SK-N-SH (cell line): ENCODE measurements at regions not wholly inside any gene's neighbourhood (a gene's known extent, or its start where the extent isn't known, plus 50 kb on each side); places are given as distances from the start of the nearest gene placed in this dataset.

ENCODE experiments used
- CTCF ChIA-PET: fragments of 300-600, 350-600 bp; formaldehyde crosslinking; extraction: SDS; loops from one replicate; lab custom pipeline; 2021; lab: Yijun Ruan, JAX
- POLR2A ChIA-PET: fragments of 350-600 bp; sonication (Branson Sonifier 250); formaldehyde crosslinking; extraction: SDS; loops from one replicate; lab custom pipeline; 2020; ENCODE audit warnings: antibody characterized with exemption, inconsistent platforms; lab: Yijun Ruan, JAX
- DNase-seq: peaks from one replicate; pipeline ENCODE4 v3.0.0; 2012
- H2AFZ ChIP-seq: fragments of 200-600 bp; sonication (generic); 2 replicates; pipeline ENCODE4 v1.8.1; 2016; ENCODE audit warnings: antibody characterized with exemption, mild to moderate bottlenecking, low read depth
- H3F3A ChIP-seq: fragments of 200-600 bp; sonication (generic); replicated peaks from 2 replicates; pipeline ENCODE3; 2016; ENCODE audit warnings: antibody characterized with exemption, mild to moderate bottlenecking; ENCODE audit not compliant: insufficient read depth
- H3K27ac ChIP-seq, 2 experiments: fragments of 200-500 bp in 1 of 2; fragments of 200-600 bp in 1 of 2; sonication (Bioruptor generic) in 1 of 2; sonication (generic), shearing (Covaris generic) in 1 of 2; 2 replicates each; pipeline versions ENCODE4 v1.5.1 to v1.6.1; 2014 to 2016; ENCODE audit warnings: low read depth in 2 of 2, inconsistent platforms in 1 of 2, low read length in 1 of 2, mild to moderate bottlenecking in 1 of 2, mixed read lengths in 1 of 2
- H3K27me3 ChIP-seq: fragments of 200-600 bp; sonication (generic), shearing (Covaris generic); 2 replicates; pipeline ENCODE4 v1.6.1; 2016; ENCODE audit warnings: mixed run types; ENCODE audit not compliant: insufficient read depth
- H3K36me3 ChIP-seq, 2 experiments: fragments of 200-500 bp in 1 of 2; fragments of 200-600 bp in 1 of 2; sonication (Bioruptor generic) in 1 of 2; sonication (generic) in 1 of 2; replicated peaks in 1 of 2; 2 replicates each; pipeline versions ENCODE3 to v1.5.1; 2014 to 2016; ENCODE audit warnings: low read length in 1 of 2, mild to moderate bottlenecking in 1 of 2; ENCODE audit not compliant: insufficient read depth in 2 of 2, control insufficient read depth in 1 of 2
- H3K4me1 ChIP-seq, 2 experiments: fragments of 200-500 bp in 1 of 2; fragments of 200-600 bp in 1 of 2; sonication (Bioruptor generic) in 1 of 2; sonication (generic), shearing (Covaris generic) in 1 of 2; 2 replicates each; pipeline versions ENCODE4 v1.5.1 to v1.6.1; 2014 to 2016; ENCODE audit warnings: low read depth in 1 of 2, low read length in 1 of 2, mixed run types in 1 of 2; ENCODE audit not compliant: insufficient read depth in 2 of 2, control insufficient read depth in 1 of 2
- H3K4me2 ChIP-seq: fragments of 200-600 bp; sonication (generic), shearing (Covaris generic); 2 replicates; pipeline ENCODE4 v1.6.1; 2017; ENCODE audit warnings: mixed run types
- H3K4me3 ChIP-seq, 2 experiments: fragments of 200-500 bp in 1 of 2; fragments of 200-600 bp in 1 of 2; sonication (Bioruptor generic) in 1 of 2; sonication (generic), shearing (Covaris generic) in 1 of 2; 2 replicates each; pipeline versions ENCODE4 v1.5.1 to v1.8.1; 2014 to 2016; ENCODE audit warnings: low read depth in 2 of 2, inconsistent platforms in 1 of 2, low read length in 1 of 2, mild to moderate bottlenecking in 1 of 2, mixed read lengths in 1 of 2, moderate library complexity in 1 of 2
- H3K79me2 ChIP-seq: fragments of 200-600 bp; sonication (generic); 2 replicates; pipeline ENCODE4 v1.8.1; 2017; ENCODE audit warnings: mild to moderate bottlenecking; ENCODE audit not compliant: insufficient read depth
- H3K9ac ChIP-seq: fragments of 200-600 bp; sonication (generic); 2 replicates; pipeline ENCODE4 v1.6.1; 2017; ENCODE audit warnings: mixed run types
- H3K9me2 ChIP-seq: fragments of 200-600 bp; sonication (generic); 2 replicates; pipeline ENCODE4 v1.6.1; 2017; ENCODE audit warnings: mixed run types
- H3K9me3 ChIP-seq: fragments of 200-600 bp; sonication (generic); 2 replicates; pipeline ENCODE4 v1.6.1; 2017; ENCODE audit warnings: mixed run types, mild to moderate bottlenecking, moderate library complexity
- H4K20me1 ChIP-seq: fragments of 200-600 bp; sonication (generic); 2 replicates; pipeline ENCODE4 v1.6.1; 2017; ENCODE audit warnings: mild to moderate bottlenecking, mixed run types; ENCODE audit not compliant: insufficient read depth
- ELF1 ChIP-seq: IDR thresholded peaks from 2 replicates; pipeline ENCODE4 v1.4.0; 2012
- EP300 ChIP-seq, 2 experiments: IDR thresholded peaks; 2 replicates each; pipeline versions ENCODE4 v1.4.0 to v1.6.1; 2012; ENCODE audit warnings: borderline replicate concordance in 1 of 2, low read depth in 1 of 2, low read length in 1 of 2
- EZH2phosphoT487 ChIP-seq: fragments of 200-600 bp; sonication (generic); IDR thresholded peaks from 2 replicates; pipeline ENCODE4 v1.6.1; 2017; ENCODE audit warnings: low read depth, mixed run types, mild to moderate bottlenecking, antibody characterized with exemption, moderate library complexity, borderline replicate concordance
- FOXJ3 ChIP-seq: sonication (generic); formaldehyde crosslinking; IDR thresholded peaks from 2 replicates; pipeline ENCODE4 v1.5.1; 2020; ENCODE audit warnings: mild to moderate bottlenecking, missing genetic modification reagents
- FOXM1 ChIP-seq: IDR thresholded peaks from 2 replicates; pipeline ENCODE4 v1.4.0; 2012; ENCODE audit warnings: low read depth, mild to moderate bottlenecking
- GABPA ChIP-seq: IDR thresholded peaks from 2 replicates; pipeline ENCODE4 v1.4.0; 2012; ENCODE audit warnings: low read depth, mild to moderate bottlenecking
- GATA2 ChIP-seq: sonication (generic); formaldehyde crosslinking; IDR thresholded peaks from 2 replicates; pipeline ENCODE4 v1.5.0; 2020; ENCODE audit warnings: mild to moderate bottlenecking, missing genetic modification reagents
- JUND ChIP-seq: IDR thresholded peaks from 2 replicates; pipeline ENCODE4 v1.4.0; 2012
- MEF2A ChIP-seq: IDR thresholded peaks from 2 replicates; pipeline ENCODE4 v1.4.0; 2012; ENCODE audit warnings: low read depth, borderline replicate concordance
- PBX3 ChIP-seq: IDR thresholded peaks from 2 replicates; pipeline ENCODE4; 2012
- REST ChIP-seq: IDR thresholded peaks from 2 replicates; pipeline ENCODE4 v1.6.1; 2012; ENCODE audit warnings: mild to moderate bottlenecking, low read depth, low read length, moderate library complexity
- RFX5 ChIP-seq: IDR thresholded peaks from 2 replicates; pipeline ENCODE4 v1.6.1; 2012; ENCODE audit warnings: mild to moderate bottlenecking, improper control_type of control experiment, low read length
- RXRA ChIP-seq: IDR thresholded peaks from 2 replicates; pipeline ENCODE4 v1.4.0; 2012; ENCODE audit warnings: low read depth, mild to moderate bottlenecking, borderline replicate concordance
- TAF1 ChIP-seq: IDR thresholded peaks from 2 replicates; pipeline ENCODE4 v1.6.1; 2012; ENCODE audit warnings: low read depth, mild to moderate bottlenecking, low read length, moderate library complexity, borderline replicate concordance
- TCF12 ChIP-seq: IDR thresholded peaks from 2 replicates; pipeline ENCODE4 v1.4.0; 2012
- TEAD4 ChIP-seq: IDR thresholded peaks from 2 replicates; pipeline ENCODE4 v1.4.0; 2012; ENCODE audit warnings: mild to moderate bottlenecking, borderline replicate concordance; ENCODE audit not compliant: insufficient read depth
- ZBTB33 ChIP-seq: IDR thresholded peaks from 2 replicates; pipeline ENCODE4 v1.4.0; 2012; ENCODE audit warnings: low read depth, borderline replicate concordance
- WGBS: methylation state at CpG from one replicate; pipeline ENCODE4 v1.1.6; 2017; ENCODE audit warnings: low lambda C conversion rate; 5-methylcytosine and 5-hydroxymethylcytosine counted together
- TF ChIP-seq, protein P1 (sequence below): IDR thresholded peaks from 2 replicates; pipeline ENCODE4 v1.4.0; 2012; ENCODE audit warnings: low read depth
- TF ChIP-seq, protein P2 (sequence below): fragments of 200-600 bp; sonication (generic); IDR thresholded peaks from 2 replicates; pipeline ENCODE4 v1.6.1; 2017; ENCODE audit warnings: antibody characterized with exemption, mild to moderate bottlenecking, moderate library complexity
- TF ChIP-seq, protein P3 (sequence below): IDR thresholded peaks from 2 replicates; pipeline ENCODE4 v1.4.0; 2012; ENCODE audit warnings: low read depth, borderline replicate concordance

GRCh38 chr4:163611784-163612445 lies 117.4 kb downstream of the TMA16 start:
- Histone ChIP-seq H3K27me3 (no peaks in the 10 kb centered on the region), H3K9ac (no peak overlapping the region), H3K4me2 (no peak overlapping the region), H3F3A (no peaks in the 10 kb centered on the region), H3K79me2 (no peaks in the 10 kb centered on the region), H3K4me3 (no peak overlapping the region), H2AFZ (no peak overlapping the region), H3K27ac (no peak overlapping the region), H3K4me1 (no peaks in the 10 kb centered on the region), H4K20me1 (no peaks in the 10 kb centered on the region), H3K9me3 (no peaks in the 10 kb centered on the region), H3K36me3 (no peaks in the 10 kb centered on the region), H3K9me2 (no peaks in the 10 kb centered on the region)
- 0% methylated on average over 2 of the region's 2 CpGs for WGBS
- DNase-seq: no peak
- no peak for TF ChIP-seq ELF1
- no peak for TF ChIP-seq FOXM1
- no peak for TF ChIP-seq RFX5
- no peak for TF ChIP-seq GABPA
- no peak for TF ChIP-seq JUND
- CTCF ChIA-PET: no interaction called here
- POLR2A ChIA-PET: no interaction called here

DNA sequence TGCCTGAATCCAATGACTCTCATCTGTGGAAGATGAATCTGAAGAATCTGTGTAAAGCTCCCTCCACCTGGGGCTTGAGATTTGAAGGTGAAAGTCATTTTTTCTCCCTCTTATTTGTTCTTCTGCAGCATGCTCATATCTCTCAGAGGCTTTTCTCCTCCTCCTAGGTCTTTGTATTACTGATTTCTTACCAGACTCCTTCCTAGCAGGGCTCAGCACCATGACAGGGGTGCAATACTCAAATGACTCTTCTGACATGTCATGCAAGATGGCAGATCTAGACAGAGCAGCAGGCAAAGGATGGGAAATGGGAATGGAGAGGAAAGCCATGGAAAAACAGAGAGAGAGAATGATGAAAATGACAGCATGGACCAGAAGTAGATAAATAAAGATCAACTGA lies 118.3 kb downstream of the TMA16 start:
- Histone ChIP-seq H3K36me3 (no peaks in the 10 kb centered on the region), H2AFZ (no peak overlapping the region), H3K27ac (no peak overlapping the region), H3K79me2 (no peaks in the 10 kb centered on the region), H3K4me1 (no peaks in the 10 kb centered on the region), H4K20me1 (no peaks in the 10 kb centered on the region), H3F3A (no peaks in the 10 kb centered on the region), H3K27me3 (no peaks in the 10 kb centered on the region), H3K9me2 (no peaks in the 10 kb centered on the region), H3K9me3 (no peaks in the 10 kb centered on the region), H3K4me2 (no peak overlapping the region), H3K4me3 (no peak overlapping the region), H3K9ac (no peak overlapping the region)
- DNase-seq: no peak
- CTCF ChIA-PET: no interaction called here
- POLR2A ChIA-PET: no interaction called here
- TF ChIP-seq TCF12: no peak
- TF ChIP-seq, protein P1, sequence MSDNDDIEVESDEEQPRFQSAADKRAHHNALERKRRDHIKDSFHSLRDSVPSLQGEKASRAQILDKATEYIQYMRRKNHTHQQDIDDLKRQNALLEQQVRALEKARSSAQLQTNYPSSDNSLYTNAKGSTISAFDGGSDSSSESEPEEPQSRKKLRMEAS: no peak
- no peak for TF ChIP-seq GATA2
- TF ChIP-seq RXRA: no peak
- TF ChIP-seq RFX5: no peak
- TF ChIP-seq TAF1: no peak
- TF ChIP-seq PBX3: no peak
- no peak for TF ChIP-seq EZH2phosphoT487
- TF ChIP-seq, protein P2, sequence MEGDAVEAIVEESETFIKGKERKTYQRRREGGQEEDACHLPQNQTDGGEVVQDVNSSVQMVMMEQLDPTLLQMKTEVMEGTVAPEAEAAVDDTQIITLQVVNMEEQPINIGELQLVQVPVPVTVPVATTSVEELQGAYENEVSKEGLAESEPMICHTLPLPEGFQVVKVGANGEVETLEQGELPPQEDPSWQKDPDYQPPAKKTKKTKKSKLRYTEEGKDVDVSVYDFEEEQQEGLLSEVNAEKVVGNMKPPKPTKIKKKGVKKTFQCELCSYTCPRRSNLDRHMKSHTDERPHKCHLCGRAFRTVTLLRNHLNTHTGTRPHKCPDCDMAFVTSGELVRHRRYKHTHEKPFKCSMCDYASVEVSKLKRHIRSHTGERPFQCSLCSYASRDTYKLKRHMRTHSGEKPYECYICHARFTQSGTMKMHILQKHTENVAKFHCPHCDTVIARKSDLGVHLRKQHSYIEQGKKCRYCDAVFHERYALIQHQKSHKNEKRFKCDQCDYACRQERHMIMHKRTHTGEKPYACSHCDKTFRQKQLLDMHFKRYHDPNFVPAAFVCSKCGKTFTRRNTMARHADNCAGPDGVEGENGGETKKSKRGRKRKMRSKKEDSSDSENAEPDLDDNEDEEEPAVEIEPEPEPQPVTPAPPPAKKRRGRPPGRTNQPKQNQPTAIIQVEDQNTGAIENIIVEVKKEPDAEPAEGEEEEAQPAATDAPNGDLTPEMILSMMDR: no peak
- TF ChIP-seq, protein P3, sequence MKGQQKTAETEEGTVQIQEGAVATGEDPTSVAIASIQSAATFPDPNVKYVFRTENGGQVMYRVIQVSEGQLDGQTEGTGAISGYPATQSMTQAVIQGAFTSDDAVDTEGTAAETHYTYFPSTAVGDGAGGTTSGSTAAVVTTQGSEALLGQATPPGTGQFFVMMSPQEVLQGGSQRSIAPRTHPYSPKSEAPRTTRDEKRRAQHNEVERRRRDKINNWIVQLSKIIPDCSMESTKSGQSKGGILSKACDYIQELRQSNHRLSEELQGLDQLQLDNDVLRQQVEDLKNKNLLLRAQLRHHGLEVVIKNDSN: no peak
- TF ChIP-seq TEAD4: no peak
- no peak for TF ChIP-seq MEF2A
- TF ChIP-seq REST: no peak
- TF ChIP-seq ZBTB33: no peak
- no peak for TF ChIP-seq EP300 (IDR thresholded peaks at IDR 0.05; ENCODE audit: borderline replicate concordance in 1 of 2, low read depth in 1 of 2, low read length in 1 of 2)
- no peak for TF ChIP-seq FOXJ3 (CRISPR knock-in tag)
